ENCODE measurements at regions not wholly inside any gene's neighbourhood (a gene's known extent, or its start where the extent isn't known, plus 50 kb on each side); places are given as distances from the start of the nearest gene placed in this dataset.

DNA sequence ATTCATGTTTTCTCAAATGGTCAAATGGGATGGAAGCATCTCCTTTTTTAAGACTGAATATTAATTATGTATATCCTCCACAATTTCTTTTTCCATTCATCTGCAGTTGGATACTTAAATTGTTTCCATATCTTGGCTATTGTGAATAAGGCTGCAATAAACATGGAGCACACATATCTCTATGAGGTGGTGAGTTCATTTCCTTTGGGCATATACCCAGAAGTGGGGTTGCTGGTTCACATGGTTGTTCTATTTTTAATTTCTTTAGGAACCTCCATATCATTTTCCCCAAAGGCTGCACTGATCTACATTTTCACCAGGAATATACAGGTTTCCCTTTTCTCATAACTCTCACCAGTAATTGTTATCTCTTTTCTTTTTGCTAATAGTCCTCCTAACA is 566.3 kb downstream of the KCTD12 start (continued):
- TF ChIP-seq, protein P1, sequence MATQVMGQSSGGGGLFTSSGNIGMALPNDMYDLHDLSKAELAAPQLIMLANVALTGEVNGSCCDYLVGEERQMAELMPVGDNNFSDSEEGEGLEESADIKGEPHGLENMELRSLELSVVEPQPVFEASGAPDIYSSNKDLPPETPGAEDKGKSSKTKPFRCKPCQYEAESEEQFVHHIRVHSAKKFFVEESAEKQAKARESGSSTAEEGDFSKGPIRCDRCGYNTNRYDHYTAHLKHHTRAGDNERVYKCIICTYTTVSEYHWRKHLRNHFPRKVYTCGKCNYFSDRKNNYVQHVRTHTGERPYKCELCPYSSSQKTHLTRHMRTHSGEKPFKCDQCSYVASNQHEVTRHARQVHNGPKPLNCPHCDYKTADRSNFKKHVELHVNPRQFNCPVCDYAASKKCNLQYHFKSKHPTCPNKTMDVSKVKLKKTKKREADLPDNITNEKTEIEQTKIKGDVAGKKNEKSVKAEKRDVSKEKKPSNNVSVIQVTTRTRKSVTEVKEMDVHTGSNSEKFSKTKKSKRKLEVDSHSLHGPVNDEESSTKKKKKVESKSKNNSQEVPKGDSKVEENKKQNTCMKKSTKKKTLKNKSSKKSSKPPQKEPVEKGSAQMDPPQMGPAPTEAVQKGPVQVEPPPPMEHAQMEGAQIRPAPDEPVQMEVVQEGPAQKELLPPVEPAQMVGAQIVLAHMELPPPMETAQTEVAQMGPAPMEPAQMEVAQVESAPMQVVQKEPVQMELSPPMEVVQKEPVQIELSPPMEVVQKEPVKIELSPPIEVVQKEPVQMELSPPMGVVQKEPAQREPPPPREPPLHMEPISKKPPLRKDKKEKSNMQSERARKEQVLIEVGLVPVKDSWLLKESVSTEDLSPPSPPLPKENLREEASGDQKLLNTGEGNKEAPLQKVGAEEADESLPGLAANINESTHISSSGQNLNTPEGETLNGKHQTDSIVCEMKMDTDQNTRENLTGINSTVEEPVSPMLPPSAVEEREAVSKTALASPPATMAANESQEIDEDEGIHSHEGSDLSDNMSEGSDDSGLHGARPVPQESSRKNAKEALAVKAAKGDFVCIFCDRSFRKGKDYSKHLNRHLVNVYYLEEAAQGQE (IDR thresholded peaks at IDR 0.05): no peak

DNA sequence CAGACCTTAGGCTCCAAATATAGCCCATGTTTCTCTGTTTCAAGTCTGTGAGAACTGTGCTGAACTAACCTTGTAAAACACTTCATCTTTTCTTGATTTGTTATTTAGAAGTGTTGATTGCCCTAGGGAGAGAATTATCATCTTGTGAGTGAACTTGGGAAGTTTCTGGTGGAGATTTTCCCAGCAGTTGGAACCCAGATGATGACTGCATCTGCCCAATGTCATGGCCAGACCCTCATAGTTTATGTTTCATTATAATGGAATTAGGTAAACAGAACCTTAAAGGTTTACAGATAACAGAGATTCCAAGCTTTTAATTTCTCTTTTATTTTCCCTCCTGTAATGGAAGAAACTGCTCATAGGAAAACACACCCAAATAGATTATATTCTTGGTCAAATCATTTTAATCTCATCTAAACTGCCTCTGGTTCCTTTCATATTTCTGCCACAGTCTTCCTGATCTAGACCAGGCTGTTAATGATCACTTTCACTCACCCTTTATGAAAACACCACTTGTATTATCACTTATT is 569.1 kb downstream of the KCTD12 start:
- H3K9ac ChIP-seq (ENCODE audit: low read depth in 1 of 2, low read length in 2 of 2): no peak overlapping the region
- no peak overlapping the region for H3K4me3 ChIP-seq (ENCODE audit: low read depth in 1 of 3, low read length in 3 of 3)
- no peak for TF ChIP-seq TAF1 (conservative IDR thresholded peaks at IDR 0.05)
- TF ChIP-seq GABPA (IDR thresholded peaks at IDR 0.05 in 1 of 2, conservative IDR thresholded peaks at IDR 0.05 in 1 of 2): no peak
- TF ChIP-seq CTCF (IDR thresholded peaks at IDR 0.05; ENCODE audit: low read depth, low read length, missing input control): no peak
- TF ChIP-seq, protein P2, sequence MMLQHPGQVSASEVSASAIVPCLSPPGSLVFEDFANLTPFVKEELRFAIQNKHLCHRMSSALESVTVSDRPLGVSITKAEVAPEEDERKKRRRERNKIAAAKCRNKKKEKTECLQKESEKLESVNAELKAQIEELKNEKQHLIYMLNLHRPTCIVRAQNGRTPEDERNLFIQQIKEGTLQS (IDR thresholded peaks at IDR 0.05): no peak
- no peak for TF ChIP-seq SP1 (IDR thresholded peaks at IDR 0.05)
- TF ChIP-seq, protein P1 (IDR thresholded peaks at IDR 0.05): no peak
- H3K27me3 ChIP-seq (ENCODE audit: control insufficient read depth in 4 of 4, insufficient read depth in 4 of 4, low read length in 3 of 4): no peaks in the 10 kb centered on the region
- H3K36me3 ChIP-seq (ENCODE audit: control insufficient read depth in 4 of 4, insufficient read depth in 3 of 4, low read depth in 1 of 4, low read length in 3 of 4): no peaks in the 10 kb centered on the region
- no peak for DNase-seq (ENCODE audit: low spot score)
- no peaks in the 10 kb centered on the region for H3K9me3 ChIP-seq (ENCODE audit: control insufficient read depth in 4 of 4, low read length in 3 of 4)
- no peak overlapping the region for H3K27ac ChIP-seq (ENCODE audit: low read depth in 1 of 2, low read length in 2 of 2)
- H3K4me1 ChIP-seq (ENCODE audit: control insufficient read depth in 4 of 4, insufficient read depth in 4 of 4, low read length in 3 of 4): no peaks in the 10 kb centered on the region

DNA sequence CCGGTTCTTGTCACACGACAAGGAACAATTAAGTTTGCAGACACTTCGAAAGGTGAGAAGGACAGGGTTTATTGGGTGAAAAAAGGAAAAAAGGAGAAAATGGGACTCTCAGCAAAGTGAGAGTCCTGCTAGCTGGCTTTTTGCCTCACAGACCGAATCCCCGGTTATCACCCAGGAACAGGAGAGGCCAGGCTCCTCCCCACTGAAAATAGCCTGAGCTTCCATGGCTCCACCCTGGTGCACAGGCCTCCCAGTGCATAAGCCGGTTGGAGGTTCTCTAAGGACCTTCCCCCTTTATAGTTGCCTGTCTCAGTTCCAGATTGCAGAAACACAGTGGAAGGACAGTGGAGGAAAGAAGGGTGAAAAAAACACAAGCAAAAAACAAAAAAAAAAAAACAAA is 571.7 kb downstream of the KCTD12 start:
- H3K4me1 ChIP-seq (ENCODE audit: control insufficient read depth in 4 of 4, insufficient read depth in 4 of 4, low read length in 3 of 4): no peaks in the 10 kb centered on the region
- no peaks in the 10 kb centered on the region for H3K9me3 ChIP-seq (ENCODE audit: control insufficient read depth in 4 of 4, low read length in 3 of 4)
- WGBS: 73% methylated on average over 6 of the region's 6 CpGs
- no peak overlapping the region for H3K4me3 ChIP-seq (ENCODE audit: low read depth in 1 of 3, low read length in 3 of 3)
- peak; percentile 59 for DNase-seq (ENCODE audit: low spot score)
- TF ChIP-seq FOXA2 (IDR thresholded peaks at IDR 0.05) (no peak), EGR1 (IDR thresholded peaks at IDR 0.05; ENCODE audit: low read depth in 2 of 2) (no peak)
- no peaks in the 10 kb centered on the region for H3K36me3 ChIP-seq (ENCODE audit: control insufficient read depth in 4 of 4, insufficient read depth in 3 of 4, low read depth in 1 of 4, low read length in 3 of 4)
- no peaks in the 10 kb centered on the region for H3K27me3 ChIP-seq (ENCODE audit: control insufficient read depth in 4 of 4, insufficient read depth in 4 of 4, low read length in 3 of 4)
- H3K27ac ChIP-seq (ENCODE audit: low read depth in 1 of 2, low read length in 2 of 2): no peak overlapping the region
- no peak overlapping the region for H3K9ac ChIP-seq (ENCODE audit: low read depth in 1 of 2, low read length in 2 of 2)

Data from liver (tissue), 8 donors.